Tibial artery (tissue), 4 donors: ENCODE measurements at regions not wholly inside any gene's neighbourhood (a gene's known extent, or its start where the extent isn't known, plus 50 kb on each side); places are given as distances from the start of the nearest gene placed in this dataset.

ENCODE experiments used
- DNase-seq, 2 donors: peaks; one replicate each; pipeline ENCODE4 v3.0.0-alpha.2; 2019
- H3K27ac ChIP-seq, 2 donors: fragments of 200-600 bp; sonication (generic) in 1 of 2; 1 replicate in 1 of 2; 2 replicates in 1 of 2; pipeline ENCODE4 v1.5.1; 2018 to 2019; ENCODE audit warnings: mild to moderate bottlenecking in 1 of 2
- H3K27me3 ChIP-seq, 2 donors: fragments of 200-600 bp; sonication (generic) in 1 of 2; one replicate each; pipeline versions ENCODE4 v1.5.1 to v1.6.0; 2016 to 2019
- H3K36me3 ChIP-seq, 3 donors: fragments of 200-600 bp; sonication (generic) in 2 of 3; one replicate each; pipeline ENCODE4 v1.5.1; 2016 to 2019; ENCODE audit warnings: mild to moderate bottlenecking in 2 of 3
- H3K4me1 ChIP-seq, 4 donors: fragments of 200-600 bp; sonication (generic) in 2 of 4; 1 replicate in 3 of 4; 2 replicates in 1 of 4; pipeline ENCODE4 v1.5.1; 2016 to 2019
- H3K4me3 ChIP-seq, 2 donors: fragments of 200-600 bp; sonication (generic) in 1 of 2; 1 replicate in 1 of 2; 2 replicates in 1 of 2; pipeline ENCODE4 v1.5.1; 2018 to 2019; ENCODE audit warnings: mild to moderate bottlenecking in 2 of 2
- H3K9me3 ChIP-seq, 3 donors: fragments of 200-600 bp; sonication (generic) in 1 of 3; one replicate each; pipeline ENCODE4 v1.5.1; 2016 to 2019
- intact Hi-C: fragments of 100-400 bp; cut with DNase I; formaldehyde crosslinking; loops from one replicate; pipeline ENCODE4 v1.15.0; 2023; ENCODE audit warnings: low total_unique reads
- TF ChIP-seq, protein P1 (sequence below), 2 experiments: fragments of 200-600 bp in 1 of 2; fragments of 450-650 bp in 1 of 2; IDR thresholded peaks; one replicate each; pipeline ENCODE4 v1.5.1; 2017 to 2019; ENCODE audit warnings: antibody characterized with exemption in 2 of 2, mild to moderate bottlenecking in 1 of 2, moderate library complexity in 1 of 2

DNA sequence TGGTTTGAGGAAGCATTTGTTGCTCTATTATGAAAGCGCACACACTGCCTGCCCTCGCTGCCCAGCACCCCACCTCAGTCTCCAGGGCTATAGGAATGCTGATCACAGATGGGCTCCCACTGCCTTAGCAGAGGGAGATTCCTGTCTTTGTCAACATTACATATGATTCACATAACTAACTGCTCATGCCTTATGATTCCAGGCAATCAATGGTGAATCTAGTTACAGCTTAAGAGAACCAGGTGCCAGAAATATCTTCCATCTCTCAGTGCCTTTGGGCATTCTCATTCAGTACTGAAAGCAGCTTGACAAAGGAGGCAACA lies 458.9 kb upstream of the C9orf72 start:
- TF ChIP-seq, protein P1, sequence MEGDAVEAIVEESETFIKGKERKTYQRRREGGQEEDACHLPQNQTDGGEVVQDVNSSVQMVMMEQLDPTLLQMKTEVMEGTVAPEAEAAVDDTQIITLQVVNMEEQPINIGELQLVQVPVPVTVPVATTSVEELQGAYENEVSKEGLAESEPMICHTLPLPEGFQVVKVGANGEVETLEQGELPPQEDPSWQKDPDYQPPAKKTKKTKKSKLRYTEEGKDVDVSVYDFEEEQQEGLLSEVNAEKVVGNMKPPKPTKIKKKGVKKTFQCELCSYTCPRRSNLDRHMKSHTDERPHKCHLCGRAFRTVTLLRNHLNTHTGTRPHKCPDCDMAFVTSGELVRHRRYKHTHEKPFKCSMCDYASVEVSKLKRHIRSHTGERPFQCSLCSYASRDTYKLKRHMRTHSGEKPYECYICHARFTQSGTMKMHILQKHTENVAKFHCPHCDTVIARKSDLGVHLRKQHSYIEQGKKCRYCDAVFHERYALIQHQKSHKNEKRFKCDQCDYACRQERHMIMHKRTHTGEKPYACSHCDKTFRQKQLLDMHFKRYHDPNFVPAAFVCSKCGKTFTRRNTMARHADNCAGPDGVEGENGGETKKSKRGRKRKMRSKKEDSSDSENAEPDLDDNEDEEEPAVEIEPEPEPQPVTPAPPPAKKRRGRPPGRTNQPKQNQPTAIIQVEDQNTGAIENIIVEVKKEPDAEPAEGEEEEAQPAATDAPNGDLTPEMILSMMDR (IDR thresholded peaks at IDR 0.05), result no peak
- no peaks in the 10 kb centered on the region for H3K4me1 ChIP-seq
- intact Hi-C loops, result no loop called here
- no peaks in the 10 kb centered on the region for H3K36me3 ChIP-seq
- no peak overlapping the region for H3K4me3 ChIP-seq
- no peak overlapping the region for H3K27ac ChIP-seq
- no peak for DNase-seq
- no peaks in the 10 kb centered on the region for H3K9me3 ChIP-seq
- H3K27me3 ChIP-seq, result no peaks in the 10 kb centered on the region

DNA sequence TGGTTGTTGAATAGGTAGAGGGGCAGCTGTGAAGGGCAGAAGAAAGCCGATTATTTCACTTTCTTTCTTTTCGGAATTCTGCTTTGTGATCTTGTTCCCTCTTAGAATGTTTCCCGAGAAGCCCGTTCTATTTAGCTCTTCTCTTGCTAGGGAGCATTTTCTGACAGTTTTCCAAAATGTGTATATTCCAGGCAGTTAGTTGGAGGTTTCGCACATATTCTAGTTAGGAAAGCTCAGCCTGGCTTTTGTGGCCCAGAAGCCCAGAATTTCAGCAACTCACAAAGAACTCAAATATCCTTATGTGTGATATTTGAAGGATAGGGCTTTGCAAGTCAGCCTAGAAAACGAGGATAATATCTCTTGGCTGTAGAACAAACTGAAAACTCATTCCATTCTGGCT lies 461.0 kb upstream of the C9orf72 start:
- no peak overlapping the region for H3K4me3 ChIP-seq
- H3K27me3 ChIP-seq, result no peaks in the 10 kb centered on the region
- intact Hi-C loops, result no loop called here
- no peaks in the 10 kb centered on the region for H3K4me1 ChIP-seq
- DNase-seq, result no peak
- no peaks in the 10 kb centered on the region for H3K36me3 ChIP-seq
- no peaks in the 10 kb centered on the region for H3K9me3 ChIP-seq
- no peak overlapping the region for H3K27ac ChIP-seq
- TF ChIP-seq, protein P1 (IDR thresholded peaks at IDR 0.05), result no peak

DNA sequence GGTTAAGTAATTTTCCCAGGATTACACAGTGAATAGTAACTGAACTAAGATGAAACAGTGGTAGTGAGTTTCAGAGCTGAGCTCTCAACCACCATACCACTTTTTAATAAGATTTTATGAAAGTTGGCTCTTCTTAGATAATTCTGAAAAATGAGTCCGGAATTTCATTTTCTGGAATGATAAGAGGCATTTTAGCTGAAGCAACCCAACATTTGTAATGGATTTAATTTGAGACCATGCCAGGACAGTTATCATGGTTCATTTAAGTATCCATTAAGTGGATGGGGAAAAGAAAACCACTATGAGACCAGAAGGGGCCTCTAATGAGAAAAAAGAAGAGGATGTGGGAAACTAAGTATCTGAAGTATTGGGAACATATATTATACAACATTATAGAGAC lies 464.7 kb upstream of the C9orf72 start:
- intact Hi-C loops, result no loop called here
- TF ChIP-seq, protein P1 (IDR thresholded peaks at IDR 0.05), result no peak

DNA sequence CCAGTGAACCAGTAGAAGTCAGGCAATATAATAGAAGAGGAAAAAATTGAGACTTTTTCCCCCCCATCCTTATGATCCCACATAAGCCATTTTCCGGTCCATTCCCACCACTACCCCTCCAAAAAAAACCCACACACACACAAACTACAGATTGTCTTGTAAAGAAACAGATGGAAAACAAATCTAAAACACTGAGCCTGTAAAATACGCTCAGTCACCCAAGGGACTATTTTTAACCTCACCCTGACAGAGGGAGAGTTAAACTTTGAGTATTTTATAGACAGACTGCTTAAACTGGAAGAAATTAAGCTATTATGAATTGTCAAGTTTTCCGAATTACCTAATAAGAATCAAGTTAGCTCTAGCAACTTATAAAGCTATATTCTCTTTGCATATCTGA lies 471.8 kb upstream of the C9orf72 start:
- no peaks in the 10 kb centered on the region for H3K9me3 ChIP-seq
- H3K4me3 ChIP-seq, result no peak overlapping the region
- TF ChIP-seq, protein P1 (IDR thresholded peaks at IDR 0.05), result no peak
- DNase-seq, result no peak
- no peak overlapping the region for H3K27ac ChIP-seq
- H3K27me3 ChIP-seq, result no peaks in the 10 kb centered on the region
- H3K36me3 ChIP-seq, result no peaks in the 10 kb centered on the region
- intact Hi-C loops, result no loop called here
- no peaks in the 10 kb centered on the region for H3K4me1 ChIP-seq

More for the DNA sequence above, 464.7 kb upstream of the C9orf72 start:
- no peaks in the 10 kb centered on the region for H3K4me1 ChIP-seq
- H3K36me3 ChIP-seq, result no peaks in the 10 kb centered on the region
- no peak overlapping the region for H3K4me3 ChIP-seq
- no peaks in the 10 kb centered on the region for H3K27me3 ChIP-seq
- no peaks in the 10 kb centered on the region for H3K9me3 ChIP-seq
- DNase-seq, result no peak
- H3K27ac ChIP-seq, result no peak overlapping the region

DNA sequence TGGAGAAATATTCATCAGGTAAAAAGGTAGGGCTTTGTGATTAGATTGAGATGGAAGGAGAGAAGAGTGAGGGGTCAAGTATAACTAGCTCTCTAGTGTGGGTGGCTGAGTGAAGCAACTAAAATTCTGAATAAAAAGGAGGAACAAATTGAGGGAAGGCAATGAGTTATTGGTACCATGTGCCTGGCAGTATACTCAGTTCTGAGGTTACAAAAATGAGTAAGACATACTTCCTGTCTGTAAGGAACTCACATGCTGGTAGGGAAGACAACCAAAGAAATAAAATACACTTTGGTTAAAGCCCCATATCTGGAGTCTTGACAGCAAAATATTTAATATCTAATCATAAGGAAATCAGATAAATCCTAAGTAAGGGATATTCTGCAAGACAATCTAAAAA lies 476.8 kb upstream of the C9orf72 start:
- DNase-seq, result no peak
- Histone ChIP-seq H3K27me3 (no peaks in the 10 kb centered on the region), H3K36me3 (no peaks in the 10 kb centered on the region), H3K27ac (no peak overlapping the region), H3K9me3 (no peaks in the 10 kb centered on the region), H3K4me1 (peaks cover 0 to 7% (median 0%) of the 10 kb centered on the region in 4 donors), H3K4me3 (no peak overlapping the region)
- TF ChIP-seq, protein P1 (IDR thresholded peaks at IDR 0.05), result no peak
- intact Hi-C loops, result no loop called here

DNA sequence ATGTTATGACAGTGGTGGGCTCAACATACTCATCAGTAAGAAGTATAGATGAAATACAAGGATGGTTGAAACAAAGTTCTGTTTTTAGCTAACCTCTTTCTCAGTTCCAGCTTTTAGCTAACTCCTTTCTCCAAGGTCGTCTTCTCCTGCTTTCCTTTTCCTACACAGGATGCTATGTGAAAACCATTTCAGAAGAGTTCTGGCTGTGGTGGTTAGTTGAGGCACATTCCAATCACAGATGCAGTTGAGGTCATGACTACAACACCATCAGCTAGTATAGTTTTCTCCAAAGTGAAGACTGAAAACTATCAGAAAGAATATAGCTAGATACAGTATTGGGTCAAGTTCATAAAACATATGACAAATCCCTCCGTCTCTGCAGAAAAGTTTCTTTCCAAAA lies 477.7 kb upstream of the C9orf72 start:
- DNase-seq, result no peak
- TF ChIP-seq, protein P1 (IDR thresholded peaks at IDR 0.05), result no peak
- H3K9me3 ChIP-seq, result no peaks in the 10 kb centered on the region
- no peaks in the 10 kb centered on the region for H3K27me3 ChIP-seq
- no peak overlapping the region for H3K4me3 ChIP-seq
- H3K4me1 ChIP-seq, result peaks cover 0 to 7% (median 0%) of the 10 kb centered on the region in 4 donors
- H3K27ac ChIP-seq, result no peak overlapping the region
- H3K36me3 ChIP-seq, result no peaks in the 10 kb centered on the region
- intact Hi-C loops, result no loop called here
